Nephron progenitor cell (in vitro differentiated cells): ENCODE measurements at regions not wholly inside any gene's neighbourhood (a gene's known extent, or its start where the extent isn't known, plus 50 kb on each side); places are given as distances from the start of the nearest gene placed in this dataset.
A peak's percentile ranks its signal among the peaks of the same experiment; 100 is the strongest.

Experiments used
- DNase-seq: peaks from one replicate; pipeline ENCODE4 v3.0.0; 2021
- H3K27ac Mint-ChIP-seq: 2 replicates; pipeline ENCODE4 v1.8.0; 2021; ENCODE audit warnings: mild to moderate bottlenecking, moderate library complexity, mixed read lengths
- H3K27me3 Mint-ChIP-seq: 2 replicates; pipeline ENCODE4 v1.8.0; 2021; ENCODE audit warnings: mild to moderate bottlenecking, low read depth, mixed read lengths; ENCODE audit not compliant: poor library complexity
- H3K36me3 Mint-ChIP-seq: 2 replicates; pipeline ENCODE4 v1.8.0; 2021; ENCODE audit warnings: low read depth, mixed read lengths
- H3K4me1 Mint-ChIP-seq: 2 replicates; pipeline ENCODE4 v1.8.0; 2021; ENCODE audit warnings: mixed read lengths
- H3K4me3 Mint-ChIP-seq: 2 replicates; pipeline ENCODE4 v1.8.0; 2021; ENCODE audit warnings: mild to moderate bottlenecking, moderate library complexity, mixed read lengths
- H3K9me3 Mint-ChIP-seq: 2 replicates; pipeline ENCODE4 v1.8.0; 2021; ENCODE audit warnings: mild to moderate bottlenecking, moderate library complexity, mixed read lengths
- CTCF ChIP-seq: fragments of 200-600 bp; sonication (generic); IDR thresholded peaks from 2 replicates; pipeline ENCODE4 v1.5.0; 2021; ENCODE audit warnings: antibody characterized with exemption

- no peak for DNase-seq
- Mint-ChIP-seq H3K4me1 (peaks cover 47% of the 10 kb centered on the region), H3K4me3 (no peak overlapping the region), H3K36me3 (no peaks in the 10 kb centered on the region), H3K9me3 (no peaks in the 10 kb centered on the region), H3K27ac (no peak overlapping the region), H3K27me3 (peaks cover 9% of the 10 kb centered on the region)
- TF ChIP-seq CTCF = no peak
Measured at GRCh38 chr10:110442746-110443145, 55.0 kb upstream of the DUSP5 start.

- Mint-ChIP-seq H3K4me1 (peaks cover 42% of the 10 kb centered on the region), H3K9me3 (no peaks in the 10 kb centered on the region), H3K36me3 (no peaks in the 10 kb centered on the region), H3K27ac (peak overlapping the region; percentile 47), H3K27me3 (peaks cover 10% of the 10 kb centered on the region), H3K4me3 (peak overlapping the region; percentile 51)
- no peak for TF ChIP-seq CTCF
- DNase-seq = no peak
Measured at GRCh38 chr10:110443239-110444003, 54.3 kb upstream of the DUSP5 start.

- Mint-ChIP-seq H3K27me3 (peaks cover 10% of the 10 kb centered on the region), H3K27ac (peak overlapping the region; percentile 47), H3K36me3 (no peaks in the 10 kb centered on the region), H3K9me3 (peaks cover 3% of the 10 kb centered on the region), H3K4me3 (no peak overlapping the region), H3K4me1 (peaks cover 40% of the 10 kb centered on the region)
- TF ChIP-seq CTCF = no peak
- peak; percentile 39 for DNase-seq
Measured at GRCh38 chr10:110444004-110444337, 53.7 kb upstream of the DUSP5 start.

- no peak overlapping the region for H3K4me3 Mint-ChIP-seq
- peaks cover 40% of the 10 kb centered on the region for H3K4me1 Mint-ChIP-seq
- H3K36me3 Mint-ChIP-seq = no peaks in the 10 kb centered on the region
- no peak for TF ChIP-seq CTCF
- peaks cover 6% of the 10 kb centered on the region for H3K27me3 Mint-ChIP-seq
- peaks cover 7% of the 10 kb centered on the region for H3K9me3 Mint-ChIP-seq
- DNase-seq = no peak
- H3K27ac Mint-ChIP-seq = no peak overlapping the region
Measured at GRCh38 chr10:110445871-110446270, 51.8 kb upstream of the DUSP5 start.

GRCh38 chr10:110446277-110446676 is 51.4 kb upstream of the DUSP5 start:
- peaks cover 37% of the 10 kb centered on the region for H3K4me1 Mint-ChIP-seq
- TF ChIP-seq CTCF = no peak
- H3K27me3 Mint-ChIP-seq = peaks cover 10% of the 10 kb centered on the region
- H3K36me3 Mint-ChIP-seq = no peaks in the 10 kb centered on the region
- peaks cover 7% of the 10 kb centered on the region for H3K9me3 Mint-ChIP-seq
- H3K4me3 Mint-ChIP-seq = no peak overlapping the region
- DNase-seq = no peak
- no peak overlapping the region for H3K27ac Mint-ChIP-seq

GRCh38 chr10:110446954-110447608 is 50.6 kb upstream of the DUSP5 start:
- DNase-seq = no peak
- H3K27ac Mint-ChIP-seq = no peak overlapping the region
- no peaks in the 10 kb centered on the region for H3K36me3 Mint-ChIP-seq
- H3K4me3 Mint-ChIP-seq = no peak overlapping the region
- H3K4me1 Mint-ChIP-seq = peaks cover 29% of the 10 kb centered on the region
- peaks cover 10% of the 10 kb centered on the region for H3K27me3 Mint-ChIP-seq
- TF ChIP-seq CTCF = no peak
- H3K9me3 Mint-ChIP-seq = peaks cover 7% of the 10 kb centered on the region
